ENCODE measurements at regions not wholly inside any gene's neighbourhood (a gene's known extent, or its start where the extent isn't known, plus 50 kb on each side); places are given as distances from the start of the nearest gene placed in this dataset.

- DNase-seq (ENCODE audit: low read depth), result peak; percentile 8
Observed at GRCh38 chr16:64225696-64226095, 896.2 kb downstream of the CDH11 start.

GRCh38 chr16:64225036-64225435 lies 896.8 kb downstream of the CDH11 start:
- no peak for DNase-seq (ENCODE audit: low read depth)
- no peak overlapping the region for H3K4me3 ChIP-seq (ENCODE audit: control insufficient read depth, low read depth, low read length)
- TF ChIP-seq, protein P1, sequence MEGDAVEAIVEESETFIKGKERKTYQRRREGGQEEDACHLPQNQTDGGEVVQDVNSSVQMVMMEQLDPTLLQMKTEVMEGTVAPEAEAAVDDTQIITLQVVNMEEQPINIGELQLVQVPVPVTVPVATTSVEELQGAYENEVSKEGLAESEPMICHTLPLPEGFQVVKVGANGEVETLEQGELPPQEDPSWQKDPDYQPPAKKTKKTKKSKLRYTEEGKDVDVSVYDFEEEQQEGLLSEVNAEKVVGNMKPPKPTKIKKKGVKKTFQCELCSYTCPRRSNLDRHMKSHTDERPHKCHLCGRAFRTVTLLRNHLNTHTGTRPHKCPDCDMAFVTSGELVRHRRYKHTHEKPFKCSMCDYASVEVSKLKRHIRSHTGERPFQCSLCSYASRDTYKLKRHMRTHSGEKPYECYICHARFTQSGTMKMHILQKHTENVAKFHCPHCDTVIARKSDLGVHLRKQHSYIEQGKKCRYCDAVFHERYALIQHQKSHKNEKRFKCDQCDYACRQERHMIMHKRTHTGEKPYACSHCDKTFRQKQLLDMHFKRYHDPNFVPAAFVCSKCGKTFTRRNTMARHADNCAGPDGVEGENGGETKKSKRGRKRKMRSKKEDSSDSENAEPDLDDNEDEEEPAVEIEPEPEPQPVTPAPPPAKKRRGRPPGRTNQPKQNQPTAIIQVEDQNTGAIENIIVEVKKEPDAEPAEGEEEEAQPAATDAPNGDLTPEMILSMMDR (conservative IDR thresholded peaks at IDR 0.05; ENCODE audit: control insufficient read depth, insufficient read depth, low read depth, low read length), result no peak

More at GRCh38 chr16:64225696-64226095, 896.2 kb downstream of the CDH11 start:
- no peak overlapping the region for H3K4me3 ChIP-seq (ENCODE audit: control insufficient read depth, low read depth, low read length)
- TF ChIP-seq, protein P1 (conservative IDR thresholded peaks at IDR 0.05; ENCODE audit: control insufficient read depth, insufficient read depth, low read depth, low read length), result no peak

- DNase-seq (ENCODE audit: low read depth), result no peak
- H3K4me3 ChIP-seq (ENCODE audit: control insufficient read depth, low read depth, low read length), result no peak overlapping the region
- TF ChIP-seq, protein P1 (conservative IDR thresholded peaks at IDR 0.05; ENCODE audit: control insufficient read depth, insufficient read depth, low read depth, low read length), result no peak
Observed at GRCh38 chr16:64217789-64218535, 903.9 kb downstream of the CDH11 start.

DNA sequence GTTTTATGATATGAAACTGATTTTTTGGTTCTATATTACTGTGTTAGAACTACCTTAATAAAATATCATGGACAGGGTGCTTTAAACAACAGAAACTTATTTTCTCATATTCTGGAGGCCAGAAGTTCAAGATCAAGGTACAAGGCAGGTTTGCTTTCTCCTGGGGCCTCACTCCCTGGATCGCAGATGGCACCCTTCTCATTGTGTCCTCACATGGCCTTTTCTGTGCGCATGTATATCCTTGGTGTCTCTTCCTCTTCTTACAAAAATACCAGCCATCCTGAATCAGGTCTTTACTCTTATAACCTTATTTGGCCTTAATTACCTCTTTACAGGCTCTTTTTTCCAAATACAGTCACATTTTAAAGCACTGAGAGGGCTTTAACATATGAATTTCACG lies 906.1 kb downstream of the CDH11 start:
- DNase-seq (ENCODE audit: low read depth), result no peak
- H3K4me3 ChIP-seq (ENCODE audit: control insufficient read depth, low read depth, low read length), result no peak overlapping the region
- TF ChIP-seq, protein P1 (conservative IDR thresholded peaks at IDR 0.05; ENCODE audit: control insufficient read depth, insufficient read depth, low read depth, low read length), result no peak

DNA sequence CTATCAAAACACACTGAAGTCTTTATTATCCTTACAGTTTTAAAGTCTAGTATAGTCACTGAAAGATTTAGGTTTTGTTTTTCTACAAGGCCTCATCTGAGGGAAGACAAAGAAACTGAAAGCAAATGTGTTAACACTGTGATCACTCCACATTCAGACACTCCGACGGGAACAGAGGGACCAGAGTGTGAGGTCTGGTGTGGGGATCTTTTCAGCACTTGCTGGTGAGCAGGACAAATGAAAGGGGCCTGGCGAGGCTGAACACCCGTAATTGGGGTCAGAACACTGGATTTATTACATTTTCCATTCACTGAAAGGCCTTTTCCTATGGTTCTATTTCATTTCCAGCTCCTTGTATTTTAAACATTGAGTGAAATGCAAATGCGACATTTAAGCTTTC lies 910.5 kb downstream of the CDH11 start:
- TF ChIP-seq, protein P1 (conservative IDR thresholded peaks at IDR 0.05; ENCODE audit: control insufficient read depth, insufficient read depth, low read depth, low read length), result no peak
- H3K4me3 ChIP-seq (ENCODE audit: control insufficient read depth, low read depth, low read length), result no peak overlapping the region
- no peak for DNase-seq (ENCODE audit: low read depth)

DNA sequence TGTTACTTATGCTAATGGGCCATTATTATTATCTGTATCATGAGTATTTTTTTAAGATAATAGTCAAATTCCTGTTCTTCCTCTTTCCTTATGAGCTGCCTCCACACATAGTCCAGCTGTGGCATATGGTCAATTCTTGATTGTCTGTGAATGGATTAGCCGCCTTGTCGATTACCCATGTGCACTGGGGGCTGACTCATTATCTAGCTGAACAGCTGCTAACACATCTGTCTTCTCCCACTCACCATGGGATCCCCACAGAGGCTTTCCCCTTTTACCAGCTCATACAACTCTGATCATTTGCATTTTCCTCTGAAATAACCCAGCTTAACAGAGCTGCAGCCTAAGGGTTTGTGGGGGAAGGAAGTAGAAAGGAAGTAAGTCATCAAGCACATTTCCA lies 915.0 kb downstream of the CDH11 start:
- peak; percentile 47 for DNase-seq (ENCODE audit: low read depth)
- H3K4me3 ChIP-seq (ENCODE audit: control insufficient read depth, low read depth, low read length), result no peak overlapping the region
- TF ChIP-seq, protein P1 (conservative IDR thresholded peaks at IDR 0.05; ENCODE audit: control insufficient read depth, insufficient read depth, low read depth, low read length), result no peak
